Activated CD4-positive, alpha-beta T cell treated with anti-CD3 and anti-CD28 coated beads, Interleukin-2, Interleukin-6, amounts not matched to agents 100 ng/mL and 50 ng/mL, durations not matched to agents 16 hours and 8 hours (primary cell): ENCODE measurements at regions not wholly inside any gene's neighbourhood (a gene's known extent, or its start where the extent isn't known, plus 50 kb on each side); places are given as distances from the start of the nearest gene placed in this dataset.

Experiments
- DNase-seq: peaks from one replicate; pipeline ENCODE4 v3.0.0-alpha.2; 2020

- DNase-seq = no peak
These were observed 140.8 kb upstream of the RBMS1 start for GRCh38 chr2:160634436-160634835.

- no peak for DNase-seq
These were observed 141.9 kb upstream of the RBMS1 start for GRCh38 chr2:160635488-160635887.

GRCh38 chr2:160639472-160639871 is 145.9 kb upstream of the RBMS1 start:
- no peak for DNase-seq

- DNase-seq = no peak
These were observed 153.3 kb upstream of the RBMS1 start for GRCh38 chr2:160646684-160647444.

GRCh38 chr2:160647967-160648685 is 154.5 kb upstream of the RBMS1 start:
- DNase-seq = no peak

GRCh38 chr2:160649698-160650097 is 156.1 kb upstream of the RBMS1 start:
- no peak for DNase-seq

- DNase-seq = no peak
These were observed 156.8 kb upstream of the RBMS1 start for GRCh38 chr2:160650196-160651118.

GRCh38 chr2:160651416-160652200 is 158.0 kb upstream of the RBMS1 start:
- peak; percentile 6 for DNase-seq

- peak; percentile 82 for DNase-seq
These were observed 158.6 kb upstream of the RBMS1 start for GRCh38 chr2:160652236-160652635.

- DNase-seq = no peak
These were observed 163.6 kb upstream of the RBMS1 start for GRCh38 chr2:160657196-160657595.

GRCh38 chr2:160658851-160659250 is 165.2 kb upstream of the RBMS1 start:
- no peak for DNase-seq

GRCh38 chr2:160660741-160661140 is 167.1 kb upstream of the RBMS1 start:
- DNase-seq = no peak

- DNase-seq = no peak
These were observed 171.1 kb upstream of the RBMS1 start for GRCh38 chr2:160664603-160665140.

- DNase-seq = peak; percentile 53
These were observed 172.8 kb upstream of the RBMS1 start for GRCh38 chr2:160666154-160667060.

- DNase-seq = no peak
These were observed 174.2 kb upstream of the RBMS1 start for GRCh38 chr2:160667811-160668210.

- DNase-seq = no peak
These were observed 177.0 kb upstream of the RBMS1 start for GRCh38 chr2:160670618-160671017.

- no peak for DNase-seq
These were observed 178.6 kb upstream of the RBMS1 start for GRCh38 chr2:160672211-160672610.

GRCh38 chr2:160674146-160674750 is 180.6 kb upstream of the RBMS1 start:
- no peak for DNase-seq

- no peak for DNase-seq
These were observed 186.1 kb upstream of the RBMS1 start for GRCh38 chr2:160679686-160680085.

- no peak for DNase-seq
These were observed 186.7 kb upstream of the RBMS1 start for GRCh38 chr2:160680294-160680693.

- DNase-seq = no peak
These were observed 187.4 kb upstream of the RBMS1 start for GRCh38 chr2:160680974-160681373.
